ENCODE measurements at regions not wholly inside any gene's neighbourhood (a gene's known extent, or its start where the extent isn't known, plus 50 kb on each side); places are given as distances from the start of the nearest gene placed in this dataset.

DNA sequence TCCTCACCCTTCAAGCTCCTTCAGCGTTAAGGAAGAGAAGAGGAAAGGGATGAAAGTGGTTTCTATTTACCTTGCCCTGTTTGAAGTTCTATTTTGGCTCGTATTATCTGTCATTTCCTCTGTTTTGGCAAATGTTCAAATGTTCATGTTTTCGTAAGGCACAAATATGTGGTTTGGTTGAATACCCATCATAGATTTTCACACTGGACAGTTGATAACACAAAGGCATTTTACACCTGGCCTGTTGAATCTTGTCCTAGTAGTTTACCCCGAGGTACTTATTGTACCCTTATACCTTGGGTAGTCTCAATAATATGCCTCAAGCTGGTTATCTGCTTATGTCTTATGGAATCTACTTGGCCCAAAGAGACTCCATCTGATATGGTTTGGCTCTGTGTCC is 706.9 kb downstream of the METTL15 start:
- Histone ChIP-seq H3K9me3 (ENCODE audit: control insufficient read depth, insufficient read depth, low read depth, low read length) (no peaks in the 10 kb centered on the region), H3K27me3 (ENCODE audit: control insufficient read depth, insufficient read depth, low read length) (no peaks in the 10 kb centered on the region), H3K4me3 (ENCODE audit: low read depth in 2 of 2, low read length in 2 of 2) (no peak overlapping the region), H3K27ac (ENCODE audit: low read length) (no peak overlapping the region), H3K36me3 (ENCODE audit: control insufficient read depth, insufficient read depth, low read length) (no peaks in the 10 kb centered on the region), H3K4me1 (ENCODE audit: control insufficient read depth, insufficient read depth, low read length) (no peaks in the 10 kb centered on the region)
- BruUV-seq (replicated peaks), result no TSS peak
- ChIA-PET CTCF (no interaction called here), POLR2A (no interaction called here)
- TF ChIP-seq, protein P1, sequence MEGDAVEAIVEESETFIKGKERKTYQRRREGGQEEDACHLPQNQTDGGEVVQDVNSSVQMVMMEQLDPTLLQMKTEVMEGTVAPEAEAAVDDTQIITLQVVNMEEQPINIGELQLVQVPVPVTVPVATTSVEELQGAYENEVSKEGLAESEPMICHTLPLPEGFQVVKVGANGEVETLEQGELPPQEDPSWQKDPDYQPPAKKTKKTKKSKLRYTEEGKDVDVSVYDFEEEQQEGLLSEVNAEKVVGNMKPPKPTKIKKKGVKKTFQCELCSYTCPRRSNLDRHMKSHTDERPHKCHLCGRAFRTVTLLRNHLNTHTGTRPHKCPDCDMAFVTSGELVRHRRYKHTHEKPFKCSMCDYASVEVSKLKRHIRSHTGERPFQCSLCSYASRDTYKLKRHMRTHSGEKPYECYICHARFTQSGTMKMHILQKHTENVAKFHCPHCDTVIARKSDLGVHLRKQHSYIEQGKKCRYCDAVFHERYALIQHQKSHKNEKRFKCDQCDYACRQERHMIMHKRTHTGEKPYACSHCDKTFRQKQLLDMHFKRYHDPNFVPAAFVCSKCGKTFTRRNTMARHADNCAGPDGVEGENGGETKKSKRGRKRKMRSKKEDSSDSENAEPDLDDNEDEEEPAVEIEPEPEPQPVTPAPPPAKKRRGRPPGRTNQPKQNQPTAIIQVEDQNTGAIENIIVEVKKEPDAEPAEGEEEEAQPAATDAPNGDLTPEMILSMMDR (IDR thresholded peaks at IDR 0.05), result no peak
- no peak for TF ChIP-seq POLR2AphosphoS5 (IDR thresholded peaks at IDR 0.05; ENCODE audit: low read depth, low read length)
- no peak for TF ChIP-seq TCF7L2 (IDR thresholded peaks at IDR 0.05; ENCODE audit: low read depth, low read length)
- TF ChIP-seq, protein P2, sequence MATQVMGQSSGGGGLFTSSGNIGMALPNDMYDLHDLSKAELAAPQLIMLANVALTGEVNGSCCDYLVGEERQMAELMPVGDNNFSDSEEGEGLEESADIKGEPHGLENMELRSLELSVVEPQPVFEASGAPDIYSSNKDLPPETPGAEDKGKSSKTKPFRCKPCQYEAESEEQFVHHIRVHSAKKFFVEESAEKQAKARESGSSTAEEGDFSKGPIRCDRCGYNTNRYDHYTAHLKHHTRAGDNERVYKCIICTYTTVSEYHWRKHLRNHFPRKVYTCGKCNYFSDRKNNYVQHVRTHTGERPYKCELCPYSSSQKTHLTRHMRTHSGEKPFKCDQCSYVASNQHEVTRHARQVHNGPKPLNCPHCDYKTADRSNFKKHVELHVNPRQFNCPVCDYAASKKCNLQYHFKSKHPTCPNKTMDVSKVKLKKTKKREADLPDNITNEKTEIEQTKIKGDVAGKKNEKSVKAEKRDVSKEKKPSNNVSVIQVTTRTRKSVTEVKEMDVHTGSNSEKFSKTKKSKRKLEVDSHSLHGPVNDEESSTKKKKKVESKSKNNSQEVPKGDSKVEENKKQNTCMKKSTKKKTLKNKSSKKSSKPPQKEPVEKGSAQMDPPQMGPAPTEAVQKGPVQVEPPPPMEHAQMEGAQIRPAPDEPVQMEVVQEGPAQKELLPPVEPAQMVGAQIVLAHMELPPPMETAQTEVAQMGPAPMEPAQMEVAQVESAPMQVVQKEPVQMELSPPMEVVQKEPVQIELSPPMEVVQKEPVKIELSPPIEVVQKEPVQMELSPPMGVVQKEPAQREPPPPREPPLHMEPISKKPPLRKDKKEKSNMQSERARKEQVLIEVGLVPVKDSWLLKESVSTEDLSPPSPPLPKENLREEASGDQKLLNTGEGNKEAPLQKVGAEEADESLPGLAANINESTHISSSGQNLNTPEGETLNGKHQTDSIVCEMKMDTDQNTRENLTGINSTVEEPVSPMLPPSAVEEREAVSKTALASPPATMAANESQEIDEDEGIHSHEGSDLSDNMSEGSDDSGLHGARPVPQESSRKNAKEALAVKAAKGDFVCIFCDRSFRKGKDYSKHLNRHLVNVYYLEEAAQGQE (IDR thresholded peaks at IDR 0.05; ENCODE audit: insufficient read depth in 1 of 2, low read depth in 2 of 2, low read length in 1 of 2), result no peak
- TF ChIP-seq SIN3A (IDR thresholded peaks at IDR 0.05; ENCODE audit: borderline replicate concordance, insufficient read depth, low read depth, low read length), result no peak
- ATAC-seq, result no peak
- DNase-seq (ENCODE audit: low read depth, low spot score), result no peak
- intact Hi-C loops (cut with micrococcal nuclease; ENCODE audit: unreplicated experiment) (no loop called here), in situ Hi-C loops (cut with HindIII; ENCODE audit: low pct_unique_long_range_greater_than_20kb, low sequenced_read_pairs) (no loop called here)

DNA sequence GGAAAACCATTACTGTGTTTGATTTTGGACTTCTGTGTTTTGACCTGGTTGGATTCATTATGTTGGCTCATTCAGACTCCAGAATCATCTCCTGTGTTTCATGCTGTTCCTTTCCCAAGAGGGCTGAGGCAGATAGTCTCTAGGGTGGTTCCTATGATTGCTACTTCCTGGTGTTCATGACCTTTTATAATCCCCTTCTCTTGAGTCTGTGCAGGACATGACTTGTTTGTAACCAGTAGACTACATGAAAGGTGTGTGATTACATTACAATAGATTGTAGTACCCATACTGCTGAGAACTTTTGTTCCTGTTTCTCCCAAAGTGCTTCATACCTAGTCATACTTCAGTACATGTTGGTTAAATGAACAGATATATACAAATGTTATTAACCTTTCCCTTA is 700.6 kb downstream of the METTL15 start:
- no peaks in the 10 kb centered on the region for H3K9me3 ChIP-seq (ENCODE audit: control insufficient read depth, insufficient read depth, low read depth, low read length)
- intact Hi-C loops (cut with micrococcal nuclease; ENCODE audit: unreplicated experiment) (no loop called here), in situ Hi-C loops (cut with HindIII; ENCODE audit: low pct_unique_long_range_greater_than_20kb, low sequenced_read_pairs) (no loop called here)
- DNase-seq (ENCODE audit: low read depth, low spot score) (no peak), ATAC-seq (no peak)
- POLR2A ChIA-PET, result no interaction called here
- TF ChIP-seq, protein P2 (IDR thresholded peaks at IDR 0.05; ENCODE audit: insufficient read depth in 1 of 2, low read depth in 2 of 2, low read length in 1 of 2), result no peak
- TF ChIP-seq, protein P1 (IDR thresholded peaks at IDR 0.05), result no peak
- TF ChIP-seq SIN3A (IDR thresholded peaks at IDR 0.05; ENCODE audit: borderline replicate concordance, insufficient read depth, low read depth, low read length) (no peak), POLR2AphosphoS5 (IDR thresholded peaks at IDR 0.05; ENCODE audit: low read depth, low read length) (no peak), TCF7L2 (IDR thresholded peaks at IDR 0.05; ENCODE audit: low read depth, low read length) (no peak)
- H3K27me3 ChIP-seq (ENCODE audit: control insufficient read depth, insufficient read depth, low read length), result no peaks in the 10 kb centered on the region
- CTCF ChIA-PET, result no interaction called here
- no peaks in the 10 kb centered on the region for H3K36me3 ChIP-seq (ENCODE audit: control insufficient read depth, insufficient read depth, low read length)
- H3K4me1 ChIP-seq (ENCODE audit: control insufficient read depth, insufficient read depth, low read length), result no peaks in the 10 kb centered on the region
- H3K4me3 ChIP-seq (ENCODE audit: low read depth in 2 of 2, low read length in 2 of 2), result no peak overlapping the region
- H3K27ac ChIP-seq (ENCODE audit: low read length), result no peak overlapping the region
- BruUV-seq (replicated peaks), result no TSS peak
